ENCODE measurements at regions not wholly inside any gene's neighbourhood (a gene's known extent, or its start where the extent isn't known, plus 50 kb on each side); places are given as distances from the start of the nearest gene placed in this dataset.

GRCh38 chr6:27043244-27043643, 204.3 kb upstream of the PRSS16 start:
- TF ChIP-seq, protein P1, sequence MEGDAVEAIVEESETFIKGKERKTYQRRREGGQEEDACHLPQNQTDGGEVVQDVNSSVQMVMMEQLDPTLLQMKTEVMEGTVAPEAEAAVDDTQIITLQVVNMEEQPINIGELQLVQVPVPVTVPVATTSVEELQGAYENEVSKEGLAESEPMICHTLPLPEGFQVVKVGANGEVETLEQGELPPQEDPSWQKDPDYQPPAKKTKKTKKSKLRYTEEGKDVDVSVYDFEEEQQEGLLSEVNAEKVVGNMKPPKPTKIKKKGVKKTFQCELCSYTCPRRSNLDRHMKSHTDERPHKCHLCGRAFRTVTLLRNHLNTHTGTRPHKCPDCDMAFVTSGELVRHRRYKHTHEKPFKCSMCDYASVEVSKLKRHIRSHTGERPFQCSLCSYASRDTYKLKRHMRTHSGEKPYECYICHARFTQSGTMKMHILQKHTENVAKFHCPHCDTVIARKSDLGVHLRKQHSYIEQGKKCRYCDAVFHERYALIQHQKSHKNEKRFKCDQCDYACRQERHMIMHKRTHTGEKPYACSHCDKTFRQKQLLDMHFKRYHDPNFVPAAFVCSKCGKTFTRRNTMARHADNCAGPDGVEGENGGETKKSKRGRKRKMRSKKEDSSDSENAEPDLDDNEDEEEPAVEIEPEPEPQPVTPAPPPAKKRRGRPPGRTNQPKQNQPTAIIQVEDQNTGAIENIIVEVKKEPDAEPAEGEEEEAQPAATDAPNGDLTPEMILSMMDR (IDR thresholded peaks at IDR 0.05) = no peak
- TF ChIP-seq EZH2 (IDR thresholded peaks at IDR 0.05) (no peak), EZH2phosphoT487 (IDR thresholded peaks at IDR 0.05) (no peak)

All from neural progenitor cell (in vitro differentiated cells).